GM13977 (cell line): ENCODE measurements at regions not wholly inside any gene's neighbourhood (a gene's known extent, or its start where the extent isn't known, plus 50 kb on each side); places are given as distances from the start of the nearest gene placed in this dataset.

Experiments used
- DNase-seq: peaks from one replicate; pipeline ENCODE4 v3.0.0; 2012; ENCODE audit warnings: low spot score
- CTCF ChIP-seq: IDR thresholded peaks from 2 replicates; pipeline ENCODE4 v1.5.1; 2012; ENCODE audit warnings: mild to moderate bottlenecking, control low read depth; ENCODE audit not compliant: insufficient read depth; ENCODE audit errors: extremely low read depth, missing control alignments
- in situ Hi-C: fragments of 300-500 bp; cut with MboI; formaldehyde crosslinking; loops from one replicate; pipeline ENCODE4 v1.12.0; 2022; ENCODE audit warnings: low sequenced_read_pairs, low pct_unique_long_range_greater_than_20kb, mixed read lengths, inconsistent platforms; ENCODE audit not compliant: unreplicated experiment

- in situ Hi-C loops: no loop called here
- no peak for TF ChIP-seq CTCF
- DNase-seq: no peak
Observed at GRCh38 chr13:34364633-34365032, 546.7 kb downstream of the RFC3 start.

- DNase-seq: no peak
- TF ChIP-seq CTCF: no peak
- in situ Hi-C loops: no loop called here
Observed at GRCh38 chr13:34369931-34370330, 552.0 kb downstream of the RFC3 start.

- DNase-seq: no peak
- TF ChIP-seq CTCF: no peak
- in situ Hi-C loops: no loop called here
Observed at GRCh38 chr13:34371108-34371507, 553.2 kb downstream of the RFC3 start.

GRCh38 chr13:34371645-34372395 is 553.9 kb downstream of the RFC3 start:
- DNase-seq: no peak
- no peak for TF ChIP-seq CTCF
- in situ Hi-C loops: no loop called here

- no peak for TF ChIP-seq CTCF
- no peak for DNase-seq
- in situ Hi-C loops: no loop called here
Observed at GRCh38 chr13:34372581-34372980, 554.6 kb downstream of the RFC3 start.

- DNase-seq: no peak
- in situ Hi-C loops: no loop called here
- no peak for TF ChIP-seq CTCF
Observed at GRCh38 chr13:34376483-34376882, 558.5 kb downstream of the RFC3 start.
